ENCODE measurements at regions not wholly inside any gene's neighbourhood (a gene's known extent, or its start where the extent isn't known, plus 50 kb on each side); places are given as distances from the start of the nearest gene placed in this dataset.

GRCh38 chr6:113414511-113414910 is 442.6 kb upstream of the MARCKS start:
- DNase-seq (ENCODE audit: low read depth), result no peak

GRCh38 chr6:113416170-113416569 is 441.0 kb upstream of the MARCKS start:
- DNase-seq (ENCODE audit: low read depth), result no peak

- DNase-seq (ENCODE audit: low read depth), result no peak
Observed at GRCh38 chr6:113420290-113420689, 436.9 kb upstream of the MARCKS start.

- DNase-seq (ENCODE audit: low read depth), result no peak
Observed at GRCh38 chr6:113421997-113422396, 435.1 kb upstream of the MARCKS start.

GRCh38 chr6:113423956-113424355 is 433.2 kb upstream of the MARCKS start:
- no peak for DNase-seq (ENCODE audit: low read depth)

GRCh38 chr6:113425977-113426660 is 431.0 kb upstream of the MARCKS start:
- no peak for DNase-seq (ENCODE audit: low read depth)

- no peak for DNase-seq (ENCODE audit: low read depth)
Observed at GRCh38 chr6:113427617-113428016, 429.5 kb upstream of the MARCKS start.

- no peak for DNase-seq (ENCODE audit: low read depth)
Observed at GRCh38 chr6:113428702-113429101, 428.4 kb upstream of the MARCKS start.

- no peak for DNase-seq (ENCODE audit: low read depth)
Observed at GRCh38 chr6:113432521-113433334, 424.4 kb upstream of the MARCKS start.

GRCh38 chr6:113433335-113433991 is 423.7 kb upstream of the MARCKS start:
- no peak for DNase-seq (ENCODE audit: low read depth)

- no peak for DNase-seq (ENCODE audit: low read depth)
Observed at GRCh38 chr6:113434641-113435040, 422.5 kb upstream of the MARCKS start.

- DNase-seq (ENCODE audit: low read depth), result no peak
Observed at GRCh38 chr6:113437566-113437965, 419.6 kb upstream of the MARCKS start.

GRCh38 chr6:113439866-113440265 is 417.3 kb upstream of the MARCKS start:
- DNase-seq (ENCODE audit: low read depth), result no peak

- no peak for DNase-seq (ENCODE audit: low read depth)
Observed at GRCh38 chr6:113442040-113442439, 415.1 kb upstream of the MARCKS start.

GRCh38 chr6:113445201-113445600 is 411.9 kb upstream of the MARCKS start:
- no peak for DNase-seq (ENCODE audit: low read depth)

- DNase-seq (ENCODE audit: low read depth), result no peak
Observed at GRCh38 chr6:113447088-113447831, 409.9 kb upstream of the MARCKS start.

GRCh38 chr6:113449051-113449450 is 408.1 kb upstream of the MARCKS start:
- no peak for DNase-seq (ENCODE audit: low read depth)

- DNase-seq (ENCODE audit: low read depth), result no peak
Observed at GRCh38 chr6:113450061-113450465, 407.1 kb upstream of the MARCKS start.

GRCh38 chr6:113451049-113451448 is 406.1 kb upstream of the MARCKS start:
- no peak for DNase-seq (ENCODE audit: low read depth)

- DNase-seq (ENCODE audit: low read depth), result no peak
Observed at GRCh38 chr6:113457198-113457597, 399.9 kb upstream of the MARCKS start.

- DNase-seq (ENCODE audit: low read depth), result no peak
Observed at GRCh38 chr6:113457751-113458150, 399.4 kb upstream of the MARCKS start.

- DNase-seq (ENCODE audit: low read depth), result no peak
Observed at GRCh38 chr6:113458368-113459010, 398.7 kb upstream of the MARCKS start.
